Mammary epithelial cell (primary cell): ENCODE measurements at regions not wholly inside any gene's neighbourhood (a gene's known extent, or its start where the extent isn't known, plus 50 kb on each side); places are given as distances from the start of the nearest gene placed in this dataset.

Experiments
- EZH2 ChIP-seq: IDR thresholded peaks from 2 replicates; pipeline ENCODE4 v1.6.1; 2012; ENCODE audit warnings: low read length, inconsistent platforms, borderline replicate concordance
- TF ChIP-seq, protein P1 (sequence below), 2 donors: IDR thresholded peaks in 1 of 2; conservative IDR thresholded peaks in 1 of 2; 2 replicates each; pipeline ENCODE4 v1.5.1; 2011 to 2012; ENCODE audit warnings: inconsistent platforms in 2 of 2, low read length in 2 of 2, mild to moderate bottlenecking in 2 of 2, control low read depth in 1 of 2, low read depth in 1 of 2; ENCODE audit not compliant: insufficient read depth in 1 of 2; ENCODE audit errors: extremely low read depth in 1 of 2

DNA sequence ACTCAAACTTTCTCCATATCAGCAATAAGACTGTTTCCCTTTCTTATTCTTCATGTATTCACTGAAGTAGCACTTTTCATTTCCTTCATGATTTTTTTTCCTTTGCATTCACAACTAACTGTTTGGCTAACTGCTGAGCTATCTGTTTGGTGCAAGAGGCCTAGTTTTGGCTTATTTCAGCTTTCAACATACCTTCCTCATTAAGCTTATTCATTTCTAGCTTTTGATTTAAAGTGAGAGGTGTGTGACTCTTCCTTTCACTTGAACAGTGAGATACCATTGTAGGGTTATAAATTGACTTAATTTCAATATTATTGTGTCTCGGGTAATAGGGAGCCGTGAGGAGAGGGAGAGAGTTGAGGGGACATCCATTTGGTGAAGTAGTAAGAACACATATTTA, 262.0 kb upstream of the PREP start:
- TF ChIP-seq, protein P1, sequence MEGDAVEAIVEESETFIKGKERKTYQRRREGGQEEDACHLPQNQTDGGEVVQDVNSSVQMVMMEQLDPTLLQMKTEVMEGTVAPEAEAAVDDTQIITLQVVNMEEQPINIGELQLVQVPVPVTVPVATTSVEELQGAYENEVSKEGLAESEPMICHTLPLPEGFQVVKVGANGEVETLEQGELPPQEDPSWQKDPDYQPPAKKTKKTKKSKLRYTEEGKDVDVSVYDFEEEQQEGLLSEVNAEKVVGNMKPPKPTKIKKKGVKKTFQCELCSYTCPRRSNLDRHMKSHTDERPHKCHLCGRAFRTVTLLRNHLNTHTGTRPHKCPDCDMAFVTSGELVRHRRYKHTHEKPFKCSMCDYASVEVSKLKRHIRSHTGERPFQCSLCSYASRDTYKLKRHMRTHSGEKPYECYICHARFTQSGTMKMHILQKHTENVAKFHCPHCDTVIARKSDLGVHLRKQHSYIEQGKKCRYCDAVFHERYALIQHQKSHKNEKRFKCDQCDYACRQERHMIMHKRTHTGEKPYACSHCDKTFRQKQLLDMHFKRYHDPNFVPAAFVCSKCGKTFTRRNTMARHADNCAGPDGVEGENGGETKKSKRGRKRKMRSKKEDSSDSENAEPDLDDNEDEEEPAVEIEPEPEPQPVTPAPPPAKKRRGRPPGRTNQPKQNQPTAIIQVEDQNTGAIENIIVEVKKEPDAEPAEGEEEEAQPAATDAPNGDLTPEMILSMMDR (conservative IDR thresholded peaks at IDR 0.05 in 1 of 2, IDR thresholded peaks at IDR 0.05 in 1 of 2; ENCODE audit: extremely low read depth in 1 of 2, insufficient read depth in 1 of 2, low read depth in 1 of 2, low read length in 2 of 2), result no peak
- no peak for TF ChIP-seq EZH2
